ENCODE measurements at regions not wholly inside any gene's neighbourhood (a gene's known extent, or its start where the extent isn't known, plus 50 kb on each side); places are given as distances from the start of the nearest gene placed in this dataset.

- no peak for DNase-seq
These were observed 186.8 kb downstream of the RDH14 start for GRCh38 chr2:18373664-18374063.

GRCh38 chr2:18373081-18373480 lies 187.4 kb downstream of the RDH14 start:
- no peak for DNase-seq

- DNase-seq: no peak
These were observed 187.8 kb downstream of the RDH14 start for GRCh38 chr2:18372641-18373040.

- DNase-seq: no peak
These were observed 190.7 kb downstream of the RDH14 start for GRCh38 chr2:18369760-18370159.

GRCh38 chr2:18368008-18368407 lies 192.4 kb downstream of the RDH14 start:
- DNase-seq: no peak

- DNase-seq: no peak
These were observed 195.1 kb downstream of the RDH14 start for GRCh38 chr2:18365342-18365741.

GRCh38 chr2:18363348-18363747 lies 197.1 kb downstream of the RDH14 start:
- DNase-seq: no peak

GRCh38 chr2:18362696-18363095 lies 197.8 kb downstream of the RDH14 start:
- no peak for DNase-seq

GRCh38 chr2:18357537-18357936 lies 202.9 kb downstream of the RDH14 start:
- no peak for DNase-seq

- no peak for DNase-seq
These were observed 203.8 kb downstream of the RDH14 start for GRCh38 chr2:18356676-18357075.

- DNase-seq: no peak
These were observed 211.0 kb downstream of the RDH14 start for GRCh38 chr2:18349421-18349820.

GRCh38 chr2:18346874-18347273 lies 213.6 kb downstream of the RDH14 start:
- no peak for DNase-seq

- no peak for DNase-seq
These were observed 214.1 kb downstream of the RDH14 start for GRCh38 chr2:18346344-18346743.

- no peak for DNase-seq
These were observed 214.6 kb downstream of the RDH14 start for GRCh38 chr2:18345848-18346247.

GRCh38 chr2:18342901-18343300 lies 217.6 kb downstream of the RDH14 start:
- DNase-seq: no peak

- DNase-seq: no peak
These were observed 221.1 kb downstream of the RDH14 start for GRCh38 chr2:18339326-18339725.

- DNase-seq: no peak
These were observed 223.5 kb downstream of the RDH14 start for GRCh38 chr2:18336975-18337374.

GRCh38 chr2:18332477-18332876 lies 228.0 kb downstream of the RDH14 start:
- DNase-seq: no peak

GRCh38 chr2:18325118-18325517 lies 235.3 kb downstream of the RDH14 start:
- DNase-seq: no peak

- no peak for DNase-seq
These were observed 240.5 kb downstream of the RDH14 start for GRCh38 chr2:18319987-18320386.

GRCh38 chr2:18317017-18317416 lies 243.4 kb downstream of the RDH14 start:
- no peak for DNase-seq

GRCh38 chr2:18312818-18313217 lies 247.6 kb downstream of the RDH14 start:
- DNase-seq: no peak

GRCh38 chr2:18311420-18312195 lies 248.8 kb downstream of the RDH14 start:
- DNase-seq: no peak

- DNase-seq: no peak
These were observed 250.8 kb downstream of the RDH14 start for GRCh38 chr2:18309627-18310026.

- DNase-seq: no peak
These were observed 251.3 kb downstream of the RDH14 start for GRCh38 chr2:18309188-18309587.

All from activated CD4-positive, CD25-positive, alpha-beta regulatory T cell treated with anti-CD3 and anti-CD28 coated beads, Interleukin-2, amount 50 U/mL, for 72 hours (primary cell).